Astrocyte of the spinal cord (primary cell): ENCODE measurements at regions not wholly inside any gene's neighbourhood (a gene's known extent, or its start where the extent isn't known, plus 50 kb on each side); places are given as distances from the start of the nearest gene placed in this dataset.

Experiments used
- DNase-seq: peaks from one replicate; pipeline ENCODE4 v3.0.0; 2011; ENCODE audit warnings: low read depth, low spot score
- H3K4me3 ChIP-seq: 2 replicates; pipeline ENCODE4 v1.5.1; 2011; ENCODE audit warnings: low read depth, mild to moderate bottlenecking, low read length, moderate library complexity
- in situ Hi-C: cut with HindIII; loops from 2 replicates; pipeline ENCODE4 v1.10.0; 2017; ENCODE audit warnings: low sequenced_read_pairs
- TF ChIP-seq, protein P1 (sequence below): IDR thresholded peaks from 2 replicates; pipeline ENCODE4 v1.5.1; 2012; ENCODE audit warnings: low read depth, mild to moderate bottlenecking, low read length, inconsistent platforms

DNA sequence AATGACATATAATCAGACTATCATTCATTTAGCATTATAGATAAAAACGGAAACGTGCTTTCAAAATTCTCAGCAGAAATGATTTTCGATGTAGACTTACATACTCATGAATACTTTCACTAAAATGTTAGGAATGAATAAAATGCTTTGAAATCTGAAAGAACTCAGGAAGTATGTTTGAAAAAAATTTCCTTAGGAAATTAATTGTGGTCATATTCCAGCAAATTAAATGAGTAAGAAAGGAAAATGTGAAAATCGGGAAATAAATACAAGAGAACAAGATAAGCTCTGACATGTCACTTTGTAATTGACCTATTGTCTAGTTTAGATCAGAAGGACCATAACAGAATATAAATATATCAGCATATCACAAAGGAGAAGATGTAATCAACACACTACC is 981.0 kb upstream of the CDH2 start:
- peak; percentile 20 for DNase-seq
- in situ Hi-C loops = no loop called here
- H3K4me3 ChIP-seq = no peak overlapping the region
- TF ChIP-seq, protein P1, sequence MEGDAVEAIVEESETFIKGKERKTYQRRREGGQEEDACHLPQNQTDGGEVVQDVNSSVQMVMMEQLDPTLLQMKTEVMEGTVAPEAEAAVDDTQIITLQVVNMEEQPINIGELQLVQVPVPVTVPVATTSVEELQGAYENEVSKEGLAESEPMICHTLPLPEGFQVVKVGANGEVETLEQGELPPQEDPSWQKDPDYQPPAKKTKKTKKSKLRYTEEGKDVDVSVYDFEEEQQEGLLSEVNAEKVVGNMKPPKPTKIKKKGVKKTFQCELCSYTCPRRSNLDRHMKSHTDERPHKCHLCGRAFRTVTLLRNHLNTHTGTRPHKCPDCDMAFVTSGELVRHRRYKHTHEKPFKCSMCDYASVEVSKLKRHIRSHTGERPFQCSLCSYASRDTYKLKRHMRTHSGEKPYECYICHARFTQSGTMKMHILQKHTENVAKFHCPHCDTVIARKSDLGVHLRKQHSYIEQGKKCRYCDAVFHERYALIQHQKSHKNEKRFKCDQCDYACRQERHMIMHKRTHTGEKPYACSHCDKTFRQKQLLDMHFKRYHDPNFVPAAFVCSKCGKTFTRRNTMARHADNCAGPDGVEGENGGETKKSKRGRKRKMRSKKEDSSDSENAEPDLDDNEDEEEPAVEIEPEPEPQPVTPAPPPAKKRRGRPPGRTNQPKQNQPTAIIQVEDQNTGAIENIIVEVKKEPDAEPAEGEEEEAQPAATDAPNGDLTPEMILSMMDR = no peak

DNA sequence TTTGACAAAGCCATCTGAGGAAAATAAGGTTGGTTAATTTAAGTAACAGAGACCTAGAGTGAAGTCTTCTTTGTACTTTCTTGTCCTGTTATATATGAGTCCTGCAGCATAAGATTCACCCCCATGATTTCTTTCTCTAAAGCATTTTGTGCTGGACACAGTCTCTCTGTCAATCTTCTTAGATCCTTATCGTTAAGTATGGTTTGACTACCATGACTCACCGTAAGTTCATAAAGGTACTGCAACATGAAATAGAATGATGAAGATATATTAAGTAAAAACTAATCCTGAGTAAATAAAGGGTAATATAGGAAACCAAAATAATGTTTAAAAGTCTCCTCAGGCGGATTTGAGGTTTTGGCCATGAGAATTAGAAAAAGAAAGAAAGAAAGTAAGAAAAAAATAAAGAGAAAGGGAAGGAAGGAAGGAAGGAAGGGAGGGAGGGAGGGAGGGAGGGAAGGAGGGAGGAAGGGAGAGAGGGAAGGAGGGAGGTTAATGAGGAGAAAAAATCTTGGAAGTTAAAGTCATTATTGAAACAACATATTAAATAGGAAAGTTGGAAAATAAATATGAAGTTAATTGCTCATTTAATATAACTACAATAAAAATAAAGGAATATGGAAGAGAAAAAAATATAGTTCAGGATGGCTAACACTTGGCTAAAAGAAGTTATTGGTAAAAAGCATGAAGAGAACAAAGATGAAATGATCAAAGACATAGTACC is 980.3 kb upstream of the CDH2 start:
- DNase-seq = peak; percentile 33
- H3K4me3 ChIP-seq = no peak overlapping the region
- TF ChIP-seq, protein P1 = no peak
- in situ Hi-C loops = no loop called here

DNA sequence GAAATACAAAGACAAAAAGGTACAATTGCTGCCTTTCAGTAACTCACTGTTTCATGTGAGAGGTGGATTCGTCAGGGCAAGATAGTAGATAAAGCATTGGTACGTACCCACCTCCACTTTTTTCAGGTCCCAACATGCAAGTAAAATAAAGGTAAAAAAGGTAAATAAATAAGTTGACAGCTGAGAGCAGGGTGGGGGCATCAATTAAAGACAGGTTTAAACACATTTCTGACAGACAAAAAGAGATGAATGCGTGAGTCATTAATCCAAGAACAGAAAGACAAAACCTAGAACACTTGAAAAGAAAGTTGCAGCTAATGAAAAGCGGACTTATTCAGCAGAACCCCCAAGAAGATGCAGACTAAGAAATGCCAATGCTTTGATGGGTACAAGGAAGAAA is 979.6 kb upstream of the CDH2 start:
- in situ Hi-C loops = no loop called here
- TF ChIP-seq, protein P1 = no peak
- no peak for DNase-seq
- H3K4me3 ChIP-seq = no peak overlapping the region

DNA sequence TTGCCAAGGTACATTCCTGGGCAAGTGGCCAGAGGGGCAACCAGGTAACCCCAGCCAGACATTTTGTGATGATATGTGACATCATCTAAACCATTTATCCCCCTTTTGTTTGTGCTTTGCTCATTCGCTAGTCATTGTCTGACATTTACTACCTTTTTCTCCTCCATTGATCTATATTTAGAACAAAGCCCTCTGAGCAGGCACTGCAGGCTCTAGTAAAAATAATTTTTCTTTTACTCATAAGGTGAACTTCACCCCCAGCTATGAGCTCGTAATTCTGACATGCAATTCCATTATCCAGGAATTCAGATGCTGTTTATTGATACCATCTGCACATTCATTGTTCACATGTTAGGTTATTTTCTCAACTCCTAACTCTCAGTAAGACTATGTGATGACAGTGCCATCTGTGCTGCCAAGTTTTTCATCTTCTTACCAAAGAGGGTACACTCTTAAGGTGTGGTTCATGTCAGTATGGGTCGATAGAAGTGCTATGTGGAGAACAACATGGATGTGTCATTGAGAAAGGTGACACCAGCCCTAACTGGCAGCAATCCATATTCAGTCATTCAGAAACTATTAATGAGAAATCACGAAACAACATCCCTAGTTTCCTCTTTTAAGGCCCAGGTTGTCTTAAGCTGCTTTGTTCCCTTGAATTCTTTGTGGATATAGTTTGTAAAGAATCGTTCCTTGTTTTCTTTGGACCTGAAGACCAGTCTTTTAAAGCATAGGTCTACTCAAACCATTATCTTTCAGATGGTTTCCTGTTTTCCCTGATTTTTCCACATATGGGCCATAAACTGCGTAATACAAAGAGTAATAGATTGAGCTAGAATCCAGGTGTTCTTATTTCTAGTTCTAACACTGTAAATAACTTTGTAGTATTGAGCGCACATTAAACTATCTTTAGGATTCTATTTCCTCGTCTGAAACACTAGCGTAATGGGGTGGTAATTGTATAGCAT is 978.1 kb upstream of the CDH2 start:
- in situ Hi-C loops = no loop called here
- TF ChIP-seq, protein P1 = no peak
- DNase-seq = peak; percentile 88
- no peak overlapping the region for H3K4me3 ChIP-seq

DNA sequence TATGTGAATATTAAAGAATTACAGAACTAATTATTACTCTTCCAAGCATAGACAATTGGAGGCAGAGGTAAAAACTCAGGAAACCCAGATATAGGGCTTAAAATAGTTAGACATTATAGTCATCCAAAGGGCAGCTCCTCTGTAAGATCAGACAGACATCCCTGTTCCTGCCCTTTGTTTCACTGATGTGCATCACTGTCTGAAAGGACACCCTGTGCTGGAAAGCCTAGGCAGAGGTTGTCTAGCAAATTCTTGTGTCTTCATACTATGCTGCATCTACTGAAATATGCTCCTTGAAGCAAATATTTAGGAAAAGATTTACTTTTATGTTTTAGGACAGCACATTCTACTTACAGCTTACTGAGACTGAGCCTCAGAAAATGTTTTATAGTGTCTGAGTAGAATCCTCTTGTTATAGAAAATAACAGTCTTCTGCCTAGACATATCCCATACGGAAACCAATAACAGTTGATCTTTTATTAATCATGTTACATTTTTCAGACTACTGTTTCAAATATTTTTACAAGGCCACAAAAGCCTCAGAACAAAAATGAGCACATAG is 977.3 kb upstream of the CDH2 start:
- TF ChIP-seq, protein P1 = no peak
- no peak overlapping the region for H3K4me3 ChIP-seq
- in situ Hi-C loops = no loop called here
- DNase-seq = peak; percentile 75

DNA sequence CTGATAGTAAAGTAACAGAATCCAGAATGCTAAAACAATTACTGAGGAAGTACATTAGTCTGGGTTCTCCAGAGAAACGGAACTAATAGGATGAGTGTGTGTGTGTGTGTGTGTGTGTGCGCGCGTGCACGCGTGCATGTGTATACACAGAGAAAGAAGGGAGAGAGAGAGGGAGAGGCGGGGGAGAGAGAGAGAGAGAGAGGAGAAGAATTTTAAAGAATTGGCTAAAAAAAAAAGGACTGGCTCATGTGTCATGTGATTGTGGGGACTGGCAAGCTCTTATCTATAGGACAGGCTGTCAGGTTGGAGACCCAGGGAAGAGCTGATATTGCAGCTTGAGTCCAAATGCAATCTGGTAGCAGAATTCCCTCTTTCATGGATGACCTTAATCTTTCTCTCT is 976.2 kb upstream of the CDH2 start:
- in situ Hi-C loops = no loop called here
- no peak for DNase-seq
- TF ChIP-seq, protein P1 = no peak
- no peak overlapping the region for H3K4me3 ChIP-seq
